WTC11 (cell line): ENCODE measurements at regions not wholly inside any gene's neighbourhood (a gene's known extent, or its start where the extent isn't known, plus 50 kb on each side); places are given as distances from the start of the nearest gene placed in this dataset.
"Not testable (repeated sequence)": the region's sequence is repeated elsewhere in the genome, so short reads cannot be mapped to it uniquely, and the experiment has no call there.

Experiments used
- ATAC-seq: fragments of 200-7000 bp; cut with Tn5 transposase; 2 replicates; pipeline ENCODE4 v1.10.0; 2021; ENCODE audit warnings: mild to moderate bottlenecking, moderate library complexity
- CTCF ChIA-PET: fragments of 300-600 bp; sonication (Branson Sonifier 250); formaldehyde crosslinking; loops from one replicate; lab custom pipeline; 2021; ENCODE audit warnings: antibody characterized with exemption; lab: Charles Lee
- POLR2A ChIA-PET: fragments of 350-600 bp; sonication (Branson Sonifier 250); formaldehyde crosslinking; loops from one replicate; lab custom pipeline; 2021; ENCODE audit warnings: antibody characterized with exemption; lab: Charles Lee
- DNase-seq: peaks from one replicate; pipeline ENCODE4 v3.0.0; 2021; ENCODE audit warnings: low spot score
- H3K27ac Mint-ChIP-seq: 2 replicates; pipeline ENCODE4 v1.8.0; 2021; ENCODE audit warnings: mixed read lengths
- H3K27me3 Mint-ChIP-seq: 2 replicates; pipeline ENCODE4 v1.8.0; 2021; ENCODE audit warnings: low read depth, mild to moderate bottlenecking, moderate library complexity, mixed read lengths
- H3K36me3 Mint-ChIP-seq: 2 replicates; pipeline ENCODE4 v1.8.0; 2021; ENCODE audit warnings: mixed read lengths
- H3K4me1 Mint-ChIP-seq: 2 replicates; pipeline ENCODE4 v1.8.0; 2022; ENCODE audit warnings: mixed read lengths
- H3K4me3 Mint-ChIP-seq: 2 replicates; pipeline ENCODE4 v1.8.0; 2021; ENCODE audit warnings: mild to moderate bottlenecking, moderate library complexity, mixed read lengths
- H3K9me3 Mint-ChIP-seq: 2 replicates; pipeline ENCODE4 v1.8.0; 2021; ENCODE audit warnings: mixed read lengths
- ATF1 ChIP-seq: sonication (generic); formaldehyde crosslinking; IDR thresholded peaks from 2 replicates; pipeline ENCODE4 v1.8.1; 2023; ENCODE audit warnings: mild to moderate bottlenecking, moderate library complexity, missing genetic modification reagents
- ATF2 ChIP-seq: sonication (generic); formaldehyde crosslinking; IDR thresholded peaks from 2 replicates; pipeline ENCODE4 v1.8.1; 2022; ENCODE audit warnings: low read depth, missing genetic modification reagents, borderline replicate concordance
- CDX4 ChIP-seq: fragments of 250-450 bp; sonication (Bioruptor Pico); IDR thresholded peaks from 2 replicates; pipeline ENCODE4 v1.9.0; 2021; ENCODE audit warnings: moderate library complexity, mild to moderate bottlenecking, inconsistent platforms, borderline replicate concordance
- CREM ChIP-seq: sonication (generic); formaldehyde crosslinking; IDR thresholded peaks from 2 replicates; pipeline ENCODE4 v1.8.1; 2022; ENCODE audit warnings: mild to moderate bottlenecking, missing genetic modification reagents, moderate library complexity
- ELF4 ChIP-seq: sonication (generic); formaldehyde crosslinking; IDR thresholded peaks from 2 replicates; pipeline ENCODE4 v1.8.1; 2022; ENCODE audit warnings: low read depth, mild to moderate bottlenecking, moderate library complexity, missing genetic modification reagents
- ETV6 ChIP-seq: sonication (generic); formaldehyde crosslinking; IDR thresholded peaks from 2 replicates; pipeline ENCODE4 v1.8.1; 2022; ENCODE audit warnings: mild to moderate bottlenecking, missing genetic modification reagents
- IRF1 ChIP-seq: sonication (generic); formaldehyde crosslinking; IDR thresholded peaks from 2 replicates; pipeline ENCODE4 v1.8.0; 2023; ENCODE audit warnings: missing genetic modification reagents
- JAZF1 ChIP-seq: fragments of 250-450 bp; sonication (Bioruptor Pico); IDR thresholded peaks from 2 replicates; pipeline ENCODE4 v1.9.0; 2021; ENCODE audit warnings: moderate library complexity, mild to moderate bottlenecking, inconsistent platforms
- MAX ChIP-seq: sonication (generic); formaldehyde crosslinking; IDR thresholded peaks from 2 replicates; pipeline ENCODE4 v1.8.0; 2022; ENCODE audit warnings: mild to moderate bottlenecking, missing genetic modification reagents
- NFE2L1 ChIP-seq: sonication (generic); formaldehyde crosslinking; IDR thresholded peaks from 2 replicates; pipeline ENCODE4 v1.8.1; 2023; ENCODE audit warnings: missing genetic modification reagents
- PREB ChIP-seq: sonication (generic); formaldehyde crosslinking; IDR thresholded peaks from 2 replicates; pipeline ENCODE4 v1.8.1; 2022; ENCODE audit warnings: mild to moderate bottlenecking, missing genetic modification reagents, moderate library complexity, borderline replicate concordance
- STAT6 ChIP-seq: sonication (generic); formaldehyde crosslinking; conservative IDR thresholded peaks from 2 replicates; pipeline ENCODE4 v1.8.1; 2023; ENCODE audit warnings: mild to moderate bottlenecking, low read depth, missing genetic modification reagents, moderate library complexity
- TCF7 ChIP-seq: sonication (generic); formaldehyde crosslinking; IDR thresholded peaks from 2 replicates; pipeline ENCODE4 v1.8.0; 2022; ENCODE audit warnings: mild to moderate bottlenecking, low read depth, missing genetic modification reagents, moderate library complexity
- TEAD1 ChIP-seq: sonication (generic); formaldehyde crosslinking; IDR thresholded peaks from 2 replicates; pipeline ENCODE4 v1.8.0; 2022; ENCODE audit warnings: mild to moderate bottlenecking, missing genetic modification reagents
- TEAD4 ChIP-seq: sonication (generic); formaldehyde crosslinking; IDR thresholded peaks from 2 replicates; pipeline ENCODE4 v1.8.0; 2022; ENCODE audit warnings: mild to moderate bottlenecking, missing genetic modification reagents
- ZBTB21 ChIP-seq: sonication (generic); formaldehyde crosslinking; IDR thresholded peaks from 2 replicates; pipeline ENCODE4 v1.8.1; 2023; ENCODE audit warnings: mild to moderate bottlenecking, missing genetic modification reagents, borderline replicate concordance
- ZNF121 ChIP-seq: sonication (generic); formaldehyde crosslinking; IDR thresholded peaks from 2 replicates; pipeline ENCODE4 v1.8.0; 2023; ENCODE audit warnings: missing genetic modification reagents
- ZNF317 ChIP-seq: sonication (generic); formaldehyde crosslinking; IDR thresholded peaks from 2 replicates; pipeline ENCODE4 v1.8.1; 2023; ENCODE audit warnings: low read depth, mild to moderate bottlenecking, moderate library complexity, missing genetic modification reagents, borderline replicate concordance
- ZNF423 ChIP-seq: fragments of 250-450 bp; sonication (Bioruptor Pico); IDR thresholded peaks from 2 replicates; pipeline ENCODE4 v2.1.2; 2022; ENCODE audit warnings: mild to moderate bottlenecking, moderate library complexity
- ZNF671 ChIP-seq: fragments of 250-450 bp; sonication (Bioruptor Pico); IDR thresholded peaks from 2 replicates; pipeline ENCODE4 v1.8.0; 2021; ENCODE audit warnings: mild to moderate bottlenecking

GRCh38 chr10:22150842-22151241 lies 67.0 kb downstream of the EBLN1 start (continued):
- TF ChIP-seq CDX4 (CRISPR knock-in tag) (no peak), ZBTB21 (CRISPR knock-in tag) (no peak), TEAD4 (no peak)

- Mint-ChIP-seq H3K4me1 (no peaks in the 10 kb centered on the region), H3K36me3 (peaks cover 5% of the 10 kb centered on the region; the same call in 1 of the 2 replicates)
- no peak for DNase-seq
- no peak for TF ChIP-seq MAX (CRISPR knock-in tag)
- TF ChIP-seq ELF4 (CRISPR knock-in tag), result no peak
- no peak for TF ChIP-seq ETV6 (CRISPR knock-in tag)
- no peak for TF ChIP-seq ZNF121 (CRISPR knock-in tag)
- TF ChIP-seq NFE2L1 (CRISPR knock-in tag), result no peak
- no peak for TF ChIP-seq ATF1
- TF ChIP-seq ZNF671 (CRISPR knock-in tag), result no peak
- no peak for TF ChIP-seq PREB (CRISPR knock-in tag)
- TF ChIP-seq ATF2 (CRISPR knock-in tag), result no peak
- no peak for TF ChIP-seq STAT6 (CRISPR knock-in tag)
- TF ChIP-seq ZNF317 (CRISPR knock-in tag), result no peak
- TF ChIP-seq CREM, result no peak
- TF ChIP-seq, all 79 proteins: peak for 0
- Mint-ChIP-seq H3K4me3 (no peak overlapping the region), H3K27me3 (no peaks in the 10 kb centered on the region), H3K27ac (no peak overlapping the region), H3K9me3 (peaks cover 50% of the 10 kb centered on the region)
- CTCF ChIA-PET, result no interaction called here
- ATAC-seq, result no peak
- POLR2A ChIA-PET, result no interaction called here
Observed at GRCh38 chr10:22148961-22149360, 68.9 kb downstream of the EBLN1 start.

- H3K4me1 Mint-ChIP-seq, CTCF ChIA-PET: not testable (repeated sequence)
Observed at GRCh38 chr10:22145873-22146272, 71.9 kb downstream of the EBLN1 start.

GRCh38 chr10:22137542-22137941 lies 80.3 kb downstream of the EBLN1 start:
- H3K27ac Mint-ChIP-seq, result no peak overlapping the region
- ChIA-PET CTCF (interaction anchor here (0.9 to 2.8 kb wide), 2 partner anchors 34 to 998 kb away, joined by 3 to 11 read pairs; no protein-coding TSS in a partner anchor), POLR2A (interaction anchor here (0.8 kb wide), 1 partner anchor 9 kb away, joined by 3 read pairs; no protein-coding TSS in a partner anchor)
- no peaks in the 10 kb centered on the region for H3K27me3 Mint-ChIP-seq
- H3K36me3 Mint-ChIP-seq, result no peaks in the 10 kb centered on the region
- H3K4me3 Mint-ChIP-seq, result no peak overlapping the region
- no peak for ATAC-seq
- DNase-seq, result no peak
- H3K9me3 Mint-ChIP-seq, result peaks cover 8% of the 10 kb centered on the region; the same call in 1 of the 2 replicates
- peaks cover 15% of the 10 kb centered on the region for H3K4me1 Mint-ChIP-seq
- no peak for TF ChIP-seq ZNF317 (CRISPR knock-in tag)
- no peak for TF ChIP-seq ZNF423 (CRISPR knock-in tag)
- TF ChIP-seq TCF7 (CRISPR knock-in tag), result no peak
- TF ChIP-seq TEAD1, result no peak
- TF ChIP-seq IRF1 (CRISPR knock-in tag), result no peak
- TF ChIP-seq JAZF1, result no peak
- TF ChIP-seq ZNF121 (CRISPR knock-in tag), result no peak

More at GRCh38 chr10:22145873-22146272, 71.9 kb downstream of the EBLN1 start:
- not testable (repeated sequence) for H3K4me3 Mint-ChIP-seq, H3K36me3 Mint-ChIP-seq, H3K27ac Mint-ChIP-seq, H3K27me3 Mint-ChIP-seq, ATAC-seq, DNase-seq
- POLR2A ChIA-PET, result interaction anchor here (1.1 kb wide), 1 partner anchor 8 kb away, joined by 3 read pairs; no protein-coding TSS in a partner anchor
- H3K9me3 Mint-ChIP-seq, result peaks cover 46% of the 10 kb centered on the region
